SH-SY5Y (cell line): ENCODE measurements at regions not wholly inside any gene's neighbourhood (a gene's known extent, or its start where the extent isn't known, plus 50 kb on each side); places are given as distances from the start of the nearest gene placed in this dataset.

Experiments used
- GATA2 ChIP-seq: IDR thresholded peaks from 2 replicates; pipeline ENCODE4 v1.6.1; 2011; ENCODE audit warnings: mild to moderate bottlenecking, low read depth, low read length
- GATA3 ChIP-seq: IDR thresholded peaks from 2 replicates; pipeline ENCODE4 v1.6.1; 2011; ENCODE audit warnings: low read depth, mild to moderate bottlenecking, low read length, moderate library complexity

GRCh38 chr2:7692657-7693161 lies 775.5 kb downstream of the RNF144A start:
- TF ChIP-seq GATA3, result no peak
- TF ChIP-seq GATA2, result no peak
